ENCODE measurements at regions not wholly inside any gene's neighbourhood (a gene's known extent, or its start where the extent isn't known, plus 50 kb on each side); places are given as distances from the start of the nearest gene placed in this dataset.

GRCh38 chr20:24738981-24739633, 210.0 kb upstream of the CST7 start:
- DNase-seq: no peak

- DNase-seq: no peak
Measured at GRCh38 chr20:24739746-24740145, 209.3 kb upstream of the CST7 start.

- DNase-seq: no peak
Measured at GRCh38 chr20:24741493-24742072, 207.5 kb upstream of the CST7 start.

- no peak for DNase-seq
Measured at GRCh38 chr20:24742436-24742835, 206.6 kb upstream of the CST7 start.

- DNase-seq: no peak
Measured at GRCh38 chr20:24742989-24743388, 206.1 kb upstream of the CST7 start.

GRCh38 chr20:24743641-24744040, 205.4 kb upstream of the CST7 start:
- DNase-seq: no peak

GRCh38 chr20:24744747-24745146, 204.3 kb upstream of the CST7 start:
- no peak for DNase-seq

GRCh38 chr20:24745206-24745605, 203.9 kb upstream of the CST7 start:
- DNase-seq: no peak

- no peak for DNase-seq
Measured at GRCh38 chr20:24745617-24746350, 203.3 kb upstream of the CST7 start.

- DNase-seq: no peak
Measured at GRCh38 chr20:24746351-24746685, 202.8 kb upstream of the CST7 start.

GRCh38 chr20:24747010-24747712, 201.9 kb upstream of the CST7 start:
- DNase-seq: no peak

- no peak for DNase-seq
Measured at GRCh38 chr20:24747881-24748595, 201.0 kb upstream of the CST7 start.

- DNase-seq: no peak
Measured at GRCh38 chr20:24751551-24751950, 197.5 kb upstream of the CST7 start.

- no peak for DNase-seq
Measured at GRCh38 chr20:24752612-24753011, 196.5 kb upstream of the CST7 start.

- no peak for DNase-seq
Measured at GRCh38 chr20:24753130-24753529, 195.9 kb upstream of the CST7 start.

GRCh38 chr20:24754691-24755090, 194.4 kb upstream of the CST7 start:
- no peak for DNase-seq

GRCh38 chr20:24755411-24755922, 193.6 kb upstream of the CST7 start:
- no peak for DNase-seq

GRCh38 chr20:24756292-24757025, 192.6 kb upstream of the CST7 start:
- no peak for DNase-seq

- no peak for DNase-seq
Measured at GRCh38 chr20:24761220-24762065, 187.6 kb upstream of the CST7 start.

GRCh38 chr20:24762371-24762770, 186.7 kb upstream of the CST7 start:
- no peak for DNase-seq

- no peak for DNase-seq
Measured at GRCh38 chr20:24762791-24763350, 186.2 kb upstream of the CST7 start.
